HCT116 (cell line): ENCODE measurements at regions not wholly inside any gene's neighbourhood (a gene's known extent, or its start where the extent isn't known, plus 50 kb on each side); places are given as distances from the start of the nearest gene placed in this dataset.

Experiments
- ATAC-seq: fragments of 200-7000 bp; cut with Tn5 transposase; 2 replicates; pipeline ENCODE4 v1.9.1; 2020; ENCODE audit warnings: mild to moderate bottlenecking, moderate library complexity
- BruUV-seq: library from RNA; stranded (reverse); fragments of 400-500 nt; replicated peaks from 2 replicates; lab custom pipeline; 2021; lab: Mats Ljungman, UMichigan
- CTCF ChIA-PET: fragments of 300-600 bp; sonication (Branson Sonifier 250); formaldehyde crosslinking; loops from one replicate; lab custom pipeline; 2021; ENCODE audit warnings: antibody characterized with exemption; lab: Charles Lee
- POLR2A ChIA-PET: fragments of 300-600, 350-600 bp; sonication (Branson Sonifier 250); formaldehyde crosslinking; loops from one replicate; lab custom pipeline; 2021; ENCODE audit warnings: antibody characterized with exemption; lab: Charles Lee
- RAD21 ChIA-PET, 2 experiments: fragments of 300-600 bp; sonication (Branson Sonifier 250); formaldehyde crosslinking; loops; one replicate each; lab custom pipeline; 2023; ENCODE audit warnings: low total read pairs in 2 of 2; ENCODE audit not compliant: uncharacterized antibody in 2 of 2, unreplicated experiment in 2 of 2, low non-redundant PET in 1 of 2; lab: Charles Lee
- DNase-seq: peaks from one replicate; pipeline ENCODE4 v3.0.0-alpha.2; 2010; ENCODE audit warnings: low read depth, low spot score
- H2AFZ ChIP-seq: fragments of 200-600 bp; shearing (Covaris generic), sonication (generic); 2 replicates; pipeline ENCODE4 v1.6.1; 2017; ENCODE audit warnings: low read depth, mixed run types, mixed read lengths, antibody characterized with exemption, low read length; ENCODE audit not compliant: poor library complexity, severe bottlenecking
- H3K27ac ChIP-seq: 2 replicates; pipeline ENCODE4 v1.5.1; 2012; ENCODE audit warnings: low read depth, low read length
- H3K27me3 ChIP-seq: fragments of 200-600 bp; sonication (generic); 2 replicates; pipeline ENCODE4 v1.6.1; 2016; ENCODE audit warnings: mixed run types, low read length, mixed read lengths; ENCODE audit not compliant: insufficient read depth
- H3K36me3 ChIP-seq, 2 experiments: fragments of 200-500 bp in 1 of 2; fragments of 200-600 bp in 1 of 2; sonication (Bioruptor generic) in 1 of 2; sonication (generic) in 1 of 2; 2 replicates each; pipeline versions ENCODE4 v1.5.1 to v1.6.1; 2014 to 2016; ENCODE audit warnings: low read length in 2 of 2, inconsistent platforms in 1 of 2, mixed read lengths in 1 of 2, mixed run types in 1 of 2; ENCODE audit not compliant: insufficient read depth in 2 of 2, control insufficient read depth in 1 of 2
- H3K4me1 ChIP-seq, 2 experiments: fragments of 200-600 bp in 1 of 2; sonication (generic) in 1 of 2; 2 replicates each; pipeline versions ENCODE4 v1.5.1 to v1.6.1; 2012 to 2017; ENCODE audit warnings: low read length in 2 of 2, inconsistent platforms in 1 of 2, mild to moderate bottlenecking in 1 of 2, mixed read lengths in 1 of 2, mixed run types in 1 of 2, moderate library complexity in 1 of 2; ENCODE audit not compliant: insufficient read depth in 2 of 2, control insufficient read depth in 1 of 2
- H3K4me2 ChIP-seq: fragments of 200-600 bp; sonication (generic); 2 replicates; pipeline ENCODE4 v1.6.1; 2017; ENCODE audit warnings: mixed run types, low read length, mixed read lengths
- H3K4me3 ChIP-seq, 2 experiments: fragments of 200-600 bp in 1 of 2; sonication (generic) in 1 of 2; replicated peaks in 1 of 2; 2 replicates each; pipeline ENCODE4 v1.5.1; 2011 to 2016; ENCODE audit warnings: low read length in 2 of 2, control low read depth in 1 of 2, low read depth in 1 of 2, mild to moderate bottlenecking in 1 of 2, mixed read lengths in 1 of 2, mixed run types in 1 of 2
- H3K79me2 ChIP-seq: fragments of 200-600 bp; sonication (generic); 2 replicates; pipeline ENCODE4 v1.6.1; 2017; ENCODE audit warnings: mild to moderate bottlenecking, mixed run types, low read length, moderate library complexity, mixed read lengths; ENCODE audit not compliant: insufficient read depth
- H3K9ac ChIP-seq: fragments of 200-600 bp; sonication (generic); 2 replicates; pipeline ENCODE4 v1.6.1; 2016; ENCODE audit warnings: low read length, mixed read lengths
- H3K9me2 ChIP-seq: fragments of 200-600 bp; sonication (generic), shearing (Covaris generic); 2 replicates; pipeline ENCODE4 v1.6.1; 2017; ENCODE audit warnings: mixed run types, mild to moderate bottlenecking, moderate library complexity; ENCODE audit not compliant: insufficient read depth
- H3K9me3 ChIP-seq, 2 experiments: fragments of 200-500 bp in 1 of 2; fragments of 200-600 bp in 1 of 2; sonication (Bioruptor generic) in 1 of 2; sonication (generic) in 1 of 2; 2 replicates each; pipeline ENCODE4 v1.6.1; 2014 to 2017; ENCODE audit warnings: low read length in 2 of 2, mixed read lengths in 2 of 2, inconsistent platforms in 1 of 2, low read depth in 1 of 2, mild to moderate bottlenecking in 1 of 2, mixed run types in 1 of 2, moderate library complexity in 1 of 2; ENCODE audit not compliant: control insufficient read depth in 1 of 2, insufficient read depth in 1 of 2
- H4K20me1 ChIP-seq: fragments of 200-600 bp; sonication (generic), shearing (Covaris generic); 2 replicates; pipeline ENCODE4 v1.6.1; 2017; ENCODE audit warnings: mixed run types, mild to moderate bottlenecking, moderate library complexity; ENCODE audit not compliant: insufficient read depth
- CBX3 ChIP-seq: IDR thresholded peaks from 2 replicates; pipeline ENCODE4 v1.6.1; 2012; ENCODE audit warnings: low read depth
- CEBPB ChIP-seq: IDR thresholded peaks from 2 replicates; pipeline ENCODE4 v1.6.1; 2012; ENCODE audit warnings: low read depth
- ELF1 ChIP-seq: IDR thresholded peaks from 2 replicates; pipeline ENCODE4 v1.6.1; 2012; ENCODE audit warnings: low read depth, borderline replicate concordance
- EZH2phosphoT487 ChIP-seq: fragments of 200-600 bp; IDR thresholded peaks from 2 replicates; pipeline ENCODE4 v1.6.1; 2018; ENCODE audit warnings: antibody characterized with exemption, borderline replicate concordance
- FOSL1 ChIP-seq: IDR thresholded peaks from 2 replicates; pipeline ENCODE4 v1.6.1; 2012; ENCODE audit warnings: low read depth
- POLR2A ChIP-seq: IDR thresholded peaks from 2 replicates; pipeline ENCODE4 v1.7.0; 2011; ENCODE audit warnings: borderline replicate concordance; ENCODE audit not compliant: insufficient read depth, insufficient read length; ENCODE audit errors: extremely low read depth
- POLR2AphosphoS5 ChIP-seq: IDR thresholded peaks from 2 replicates; pipeline ENCODE4 v1.6.1; 2011; ENCODE audit warnings: mild to moderate bottlenecking, low read depth, low read length, moderate library complexity
- RAD21 ChIP-seq: IDR thresholded peaks from 2 replicates; pipeline ENCODE4 v1.6.1; 2012; ENCODE audit warnings: low read depth, mild to moderate bottlenecking
- YY1 ChIP-seq: IDR thresholded peaks from 2 replicates; pipeline ENCODE4 v1.6.1; 2011; ENCODE audit warnings: low read length, low read depth, moderate library complexity, mild to moderate bottlenecking; ENCODE audit not compliant: insufficient replicate concordance; ENCODE audit errors: extremely low read depth
- ZNF274 ChIP-seq: fragments of 200-500 bp; sonication (Bioruptor generic); IDR thresholded peaks from 2 replicates; pipeline ENCODE4 v1.6.1; 2014; ENCODE audit warnings: mild to moderate bottlenecking, low read depth, low read length, inconsistent platforms
- intact Hi-C: fragments of 100-400 bp; cut with micrococcal nuclease; formaldehyde crosslinking; loops from 2 replicates; pipeline ENCODE4 v1.10.0; 2022
- TF ChIP-seq, protein P1 (sequence below): IDR thresholded peaks from 2 replicates; pipeline ENCODE4 v1.6.1; 2012; ENCODE audit warnings: low read depth

GRCh38 chr14:42293180-42293579, 686.5 kb downstream of the LRFN5 start:
- H4K20me1 ChIP-seq, result no peaks in the 10 kb centered on the region
- intact Hi-C loops, result no loop called here
- ATAC-seq (no peak), DNase-seq (no peak)
- POLR2A ChIA-PET, result no interaction called here
- RAD21 ChIA-PET, result no interaction called here
- BruUV-seq, result no TSS peak
- CTCF ChIA-PET, result no interaction called here
- no peaks in the 10 kb centered on the region for H3K79me2 ChIP-seq
- no peaks in the 10 kb centered on the region for H3K9me3 ChIP-seq
- H3K9ac ChIP-seq, result no peak overlapping the region
- H3K4me1 ChIP-seq, result no peaks in the 10 kb centered on the region
- H3K9me2 ChIP-seq, result no peaks in the 10 kb centered on the region
- H3K27ac ChIP-seq, result no peak overlapping the region
- H3K4me2 ChIP-seq, result no peak overlapping the region
- TF ChIP-seq ELF1 (no peak), CEBPB (no peak), RAD21 (no peak), YY1 (no peak), FOSL1 (no peak), POLR2AphosphoS5 (no peak), POLR2A (no peak), CBX3 (no peak), EZH2phosphoT487 (no peak), ZNF274 (no peak)
- TF ChIP-seq, protein P1, sequence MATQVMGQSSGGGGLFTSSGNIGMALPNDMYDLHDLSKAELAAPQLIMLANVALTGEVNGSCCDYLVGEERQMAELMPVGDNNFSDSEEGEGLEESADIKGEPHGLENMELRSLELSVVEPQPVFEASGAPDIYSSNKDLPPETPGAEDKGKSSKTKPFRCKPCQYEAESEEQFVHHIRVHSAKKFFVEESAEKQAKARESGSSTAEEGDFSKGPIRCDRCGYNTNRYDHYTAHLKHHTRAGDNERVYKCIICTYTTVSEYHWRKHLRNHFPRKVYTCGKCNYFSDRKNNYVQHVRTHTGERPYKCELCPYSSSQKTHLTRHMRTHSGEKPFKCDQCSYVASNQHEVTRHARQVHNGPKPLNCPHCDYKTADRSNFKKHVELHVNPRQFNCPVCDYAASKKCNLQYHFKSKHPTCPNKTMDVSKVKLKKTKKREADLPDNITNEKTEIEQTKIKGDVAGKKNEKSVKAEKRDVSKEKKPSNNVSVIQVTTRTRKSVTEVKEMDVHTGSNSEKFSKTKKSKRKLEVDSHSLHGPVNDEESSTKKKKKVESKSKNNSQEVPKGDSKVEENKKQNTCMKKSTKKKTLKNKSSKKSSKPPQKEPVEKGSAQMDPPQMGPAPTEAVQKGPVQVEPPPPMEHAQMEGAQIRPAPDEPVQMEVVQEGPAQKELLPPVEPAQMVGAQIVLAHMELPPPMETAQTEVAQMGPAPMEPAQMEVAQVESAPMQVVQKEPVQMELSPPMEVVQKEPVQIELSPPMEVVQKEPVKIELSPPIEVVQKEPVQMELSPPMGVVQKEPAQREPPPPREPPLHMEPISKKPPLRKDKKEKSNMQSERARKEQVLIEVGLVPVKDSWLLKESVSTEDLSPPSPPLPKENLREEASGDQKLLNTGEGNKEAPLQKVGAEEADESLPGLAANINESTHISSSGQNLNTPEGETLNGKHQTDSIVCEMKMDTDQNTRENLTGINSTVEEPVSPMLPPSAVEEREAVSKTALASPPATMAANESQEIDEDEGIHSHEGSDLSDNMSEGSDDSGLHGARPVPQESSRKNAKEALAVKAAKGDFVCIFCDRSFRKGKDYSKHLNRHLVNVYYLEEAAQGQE, result no peak
- H3K36me3 ChIP-seq, result no peaks in the 10 kb centered on the region
- no peak overlapping the region for H3K4me3 ChIP-seq
- no peaks in the 10 kb centered on the region for H3K27me3 ChIP-seq
- H2AFZ ChIP-seq, result no peak overlapping the region
